ENCODE measurements at regions not wholly inside any gene's neighbourhood (a gene's known extent, or its start where the extent isn't known, plus 50 kb on each side); places are given as distances from the start of the nearest gene placed in this dataset.

DNA sequence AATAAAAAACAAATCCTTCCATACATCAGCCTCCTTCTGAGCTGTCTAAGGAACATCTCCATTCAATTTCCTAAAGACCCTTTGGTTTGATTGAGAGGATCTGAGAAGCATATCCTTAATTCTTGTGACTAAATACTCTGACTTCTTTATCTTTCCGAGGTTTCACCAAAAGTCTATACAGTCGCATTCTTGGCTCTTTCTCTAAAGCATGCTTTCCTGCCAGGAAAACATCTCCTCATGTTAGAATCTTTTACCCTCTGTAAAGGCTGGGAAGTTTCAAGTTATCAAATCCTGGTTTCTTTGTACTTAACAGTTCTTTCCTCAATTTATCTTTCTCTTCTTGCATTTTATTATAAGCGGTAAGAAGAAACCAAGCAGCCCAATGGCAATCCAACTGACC lies 630.4 kb downstream of the PTPRC start:
- Histone ChIP-seq H4K20me1 (ENCODE audit: insufficient read depth, low read length) (no peaks in the 10 kb centered on the region), H3K79me2 (ENCODE audit: low read length) (no peaks in the 10 kb centered on the region), H3K4me2 (ENCODE audit: low read length) (no peak overlapping the region), H3K4me1 (ENCODE audit: low read length) (peaks cover 15% of the 10 kb centered on the region), H3K27ac (ENCODE audit: low read length) (no peak overlapping the region), H3K27me3 (ENCODE audit: low read depth, low read length) (no peaks in the 10 kb centered on the region), H3K36me3 (replicated peaks; ENCODE audit: low read depth, low read length) (no peaks in the 10 kb centered on the region), H3K9ac (ENCODE audit: low read length) (no peak overlapping the region), H2AFZ (ENCODE audit: low read depth, low read length) (no peak overlapping the region), H3K4me3 (ENCODE audit: low read length) (no peak overlapping the region), H3K9me3 (ENCODE audit: insufficient read depth, low read length) (no peaks in the 10 kb centered on the region)
- TF ChIP-seq EZH2phosphoT487 (IDR thresholded peaks at IDR 0.05; ENCODE audit: low read depth), result no peak
- TF ChIP-seq CTCF (IDR thresholded peaks at IDR 0.05; ENCODE audit: low read depth, low read length), result no peak

GRCh38 chr1:199272139-199272544 lies 633.3 kb downstream of the PTPRC start:
- Histone ChIP-seq H3K27me3 (ENCODE audit: low read depth, low read length) (no peaks in the 10 kb centered on the region), H3K4me1 (ENCODE audit: low read length) (peaks cover 20% of the 10 kb centered on the region), H3K4me3 (ENCODE audit: low read length) (no peak overlapping the region), H3K27ac (ENCODE audit: low read length) (no peak overlapping the region), H3K4me2 (ENCODE audit: low read length) (no peak overlapping the region), H3K9me3 (ENCODE audit: insufficient read depth, low read length) (peaks cover under 1% of the 10 kb centered on the region; the same call in 1 of the 2 replicates), H3K36me3 (replicated peaks; ENCODE audit: low read depth, low read length) (no peaks in the 10 kb centered on the region), H2AFZ (ENCODE audit: low read depth, low read length) (no peak overlapping the region), H3K9ac (ENCODE audit: low read length) (no peak overlapping the region), H4K20me1 (ENCODE audit: insufficient read depth, low read length) (no peaks in the 10 kb centered on the region), H3K79me2 (ENCODE audit: low read length) (no peaks in the 10 kb centered on the region)
- TF ChIP-seq EZH2phosphoT487 (IDR thresholded peaks at IDR 0.05; ENCODE audit: low read depth) (no peak), CTCF (IDR thresholded peaks at IDR 0.05; ENCODE audit: low read depth, low read length) (no peak)

DNA sequence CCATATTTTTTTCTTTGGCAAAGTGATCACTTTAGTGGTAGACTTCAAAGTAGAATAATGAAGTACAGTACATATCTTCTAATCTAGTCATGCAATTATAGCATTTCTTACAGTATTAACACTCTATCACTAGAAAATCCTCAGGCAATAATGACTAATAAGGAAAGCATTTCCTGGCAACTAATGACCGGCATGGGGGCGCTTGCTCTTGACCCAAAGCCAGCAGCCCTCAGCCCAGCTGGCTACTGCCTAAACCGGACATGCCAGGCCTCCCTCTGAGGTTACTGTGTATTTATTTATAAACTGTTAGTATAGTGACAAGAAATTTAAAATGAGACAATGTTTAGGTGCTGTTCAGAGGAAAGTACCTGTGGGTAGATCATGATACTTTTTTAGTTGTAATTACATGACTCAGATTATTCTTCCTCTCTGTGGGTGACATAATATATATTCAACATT lies 633.8 kb downstream of the PTPRC start:
- Histone ChIP-seq H3K4me2 (ENCODE audit: low read length) (no peak overlapping the region), H3K36me3 (replicated peaks; ENCODE audit: low read depth, low read length) (peaks cover 3% of the 10 kb centered on the region), H3K9me3 (ENCODE audit: insufficient read depth, low read length) (peaks cover 6% of the 10 kb centered on the region; the same call in 1 of the 2 replicates), H2AFZ (ENCODE audit: low read depth, low read length) (no peak overlapping the region), H3K9ac (ENCODE audit: low read length) (no peak overlapping the region), H3K79me2 (ENCODE audit: low read length) (no peaks in the 10 kb centered on the region), H3K4me3 (ENCODE audit: low read length) (no peak overlapping the region), H3K4me1 (ENCODE audit: low read length) (peaks cover 20% of the 10 kb centered on the region), H3K27me3 (ENCODE audit: low read depth, low read length) (no peaks in the 10 kb centered on the region), H3K27ac (ENCODE audit: low read length) (no peak overlapping the region), H4K20me1 (ENCODE audit: insufficient read depth, low read length) (no peaks in the 10 kb centered on the region)
- TF ChIP-seq EZH2phosphoT487 (IDR thresholded peaks at IDR 0.05; ENCODE audit: low read depth) (no peak), CTCF (IDR thresholded peaks at IDR 0.05; ENCODE audit: low read depth, low read length) (no peak)

DNA sequence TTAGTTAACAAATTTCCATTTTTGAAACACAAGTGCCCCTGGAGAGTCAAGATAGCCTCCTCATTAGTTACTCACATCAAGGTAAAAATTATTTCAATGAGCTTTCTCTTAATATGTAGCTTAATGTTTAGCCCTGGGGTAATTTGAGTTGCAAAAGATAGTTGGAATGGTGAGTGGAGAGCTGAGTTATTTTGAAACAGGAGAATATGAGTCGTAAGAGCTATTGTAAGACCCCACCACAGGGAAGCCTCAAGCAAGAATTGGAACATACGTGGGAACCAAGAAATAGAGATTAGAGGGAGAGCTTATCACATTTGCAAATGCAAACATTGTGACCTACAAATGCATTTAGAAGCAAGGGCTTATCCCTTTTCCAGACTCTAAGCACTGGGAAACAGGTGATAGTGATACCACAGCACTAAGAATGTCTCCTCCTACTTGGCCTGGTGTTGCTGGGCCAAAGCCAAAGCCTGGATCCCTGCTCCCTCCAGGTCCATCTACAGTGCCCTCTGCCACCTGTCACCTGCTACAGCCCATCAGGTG lies 635.1 kb downstream of the PTPRC start:
- Histone ChIP-seq H3K4me3 (ENCODE audit: low read length) (no peak overlapping the region), H3K4me2 (ENCODE audit: low read length) (0 out of 2 replicates have a peak overlapping the region, but pooled peaks have one; percentile 3), H2AFZ (ENCODE audit: low read depth, low read length) (no peak overlapping the region; the same call in 1 of the 2 replicates), H3K4me1 (ENCODE audit: low read length) (peaks cover 20% of the 10 kb centered on the region), H3K9ac (ENCODE audit: low read length) (no peak overlapping the region), H3K79me2 (ENCODE audit: low read length) (no peaks in the 10 kb centered on the region), H4K20me1 (ENCODE audit: insufficient read depth, low read length) (no peaks in the 10 kb centered on the region), H3K27ac (ENCODE audit: low read length) (no peak overlapping the region), H3K36me3 (replicated peaks; ENCODE audit: low read depth, low read length) (peaks cover 6% of the 10 kb centered on the region), H3K27me3 (ENCODE audit: low read depth, low read length) (no peaks in the 10 kb centered on the region), H3K9me3 (ENCODE audit: insufficient read depth, low read length) (peaks cover 11% of the 10 kb centered on the region; the same call in 1 of the 2 replicates)
- TF ChIP-seq CTCF (IDR thresholded peaks at IDR 0.05; ENCODE audit: low read depth, low read length) (no peak), EZH2phosphoT487 (IDR thresholded peaks at IDR 0.05; ENCODE audit: low read depth) (no peak)

Measured in OCI-LY3 (cell line).